ENCODE measurements at regions not wholly inside any gene's neighbourhood (a gene's known extent, or its start where the extent isn't known, plus 50 kb on each side); places are given as distances from the start of the nearest gene placed in this dataset.

DNA sequence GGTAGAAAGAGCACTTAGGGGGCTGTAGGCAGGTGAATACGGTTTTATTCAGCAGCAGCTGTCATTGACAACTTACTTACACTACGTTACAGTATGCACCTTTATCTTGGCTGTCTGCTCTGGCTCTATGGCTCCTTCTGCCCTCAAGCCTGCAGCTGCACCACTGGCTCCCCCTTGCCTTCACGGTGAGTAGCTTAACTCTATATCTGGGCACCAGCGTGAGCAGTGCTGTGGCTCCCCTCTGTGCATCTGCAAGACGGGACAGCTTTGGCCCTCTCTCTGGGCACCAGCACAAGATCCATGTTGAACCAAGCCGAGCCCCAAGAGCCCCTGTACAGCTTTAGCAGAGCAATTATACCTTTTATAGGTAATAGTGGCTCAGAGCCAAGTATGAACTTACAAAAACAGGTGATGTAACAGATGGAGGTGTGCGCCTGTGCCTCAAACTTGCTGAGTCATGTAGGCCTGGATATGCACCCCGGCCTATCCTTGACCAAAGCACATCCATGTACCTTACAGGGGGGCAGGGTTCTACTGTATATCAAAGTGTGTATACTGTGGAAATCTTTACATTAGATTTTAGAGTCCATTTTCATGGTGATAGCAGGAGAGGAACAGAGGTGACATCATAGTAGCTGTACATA is 96.9 kb upstream of the CTSC start:
- H3K27ac Mint-ChIP-seq (ENCODE audit: unreplicated experiment), result no peak overlapping the region
- H3K9me3 Mint-ChIP-seq (ENCODE audit: unreplicated experiment), result no peaks in the 10 kb centered on the region

DNA sequence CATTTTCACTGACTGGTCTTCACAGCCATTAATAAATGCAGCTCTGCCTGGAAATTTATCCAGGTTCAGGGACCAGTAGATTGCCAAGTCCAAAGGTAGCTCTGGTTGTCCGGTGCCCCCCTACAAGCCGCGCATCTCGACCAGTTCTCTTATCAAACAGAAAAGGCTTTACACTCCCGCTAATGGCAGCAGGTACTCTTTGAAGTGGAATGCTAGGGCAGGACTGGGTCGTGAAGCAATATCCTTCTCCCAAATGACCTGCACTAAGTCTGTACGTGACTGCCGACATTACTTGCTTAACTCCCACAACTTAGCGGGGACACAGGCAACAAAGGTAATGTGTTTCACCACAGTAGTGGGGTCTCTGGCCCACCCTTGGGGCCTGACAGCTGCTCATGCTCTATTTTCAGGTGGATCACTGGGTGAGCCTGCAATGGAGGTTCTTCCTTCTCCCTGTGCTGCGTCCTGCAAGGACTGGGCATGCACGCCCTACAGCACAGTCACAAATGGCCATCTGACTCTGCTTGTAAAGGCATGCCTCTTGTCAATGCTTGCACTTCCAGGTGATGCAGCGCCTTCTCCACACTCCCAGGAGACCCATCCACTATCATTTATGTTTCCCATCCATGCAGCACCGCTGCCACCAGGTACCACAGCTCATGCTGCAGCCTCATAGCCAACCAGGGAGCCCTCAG is 96.1 kb upstream of the CTSC start:
- Mint-ChIP-seq H3K4me3 (ENCODE audit: unreplicated experiment) (no peak overlapping the region), H3K27ac (ENCODE audit: unreplicated experiment) (no peak overlapping the region), H3K4me1 (ENCODE audit: unreplicated experiment) (peaks cover 1% of the 10 kb centered on the region), H3K36me3 (ENCODE audit: low read depth, unreplicated experiment) (peaks cover 5% of the 10 kb centered on the region), H3K27me3 (ENCODE audit: unreplicated experiment) (no peaks in the 10 kb centered on the region), H3K9me3 (ENCODE audit: unreplicated experiment) (no peaks in the 10 kb centered on the region)
- DNase-seq (ENCODE audit: low spot score), result no peak
- TF ChIP-seq, protein P1, sequence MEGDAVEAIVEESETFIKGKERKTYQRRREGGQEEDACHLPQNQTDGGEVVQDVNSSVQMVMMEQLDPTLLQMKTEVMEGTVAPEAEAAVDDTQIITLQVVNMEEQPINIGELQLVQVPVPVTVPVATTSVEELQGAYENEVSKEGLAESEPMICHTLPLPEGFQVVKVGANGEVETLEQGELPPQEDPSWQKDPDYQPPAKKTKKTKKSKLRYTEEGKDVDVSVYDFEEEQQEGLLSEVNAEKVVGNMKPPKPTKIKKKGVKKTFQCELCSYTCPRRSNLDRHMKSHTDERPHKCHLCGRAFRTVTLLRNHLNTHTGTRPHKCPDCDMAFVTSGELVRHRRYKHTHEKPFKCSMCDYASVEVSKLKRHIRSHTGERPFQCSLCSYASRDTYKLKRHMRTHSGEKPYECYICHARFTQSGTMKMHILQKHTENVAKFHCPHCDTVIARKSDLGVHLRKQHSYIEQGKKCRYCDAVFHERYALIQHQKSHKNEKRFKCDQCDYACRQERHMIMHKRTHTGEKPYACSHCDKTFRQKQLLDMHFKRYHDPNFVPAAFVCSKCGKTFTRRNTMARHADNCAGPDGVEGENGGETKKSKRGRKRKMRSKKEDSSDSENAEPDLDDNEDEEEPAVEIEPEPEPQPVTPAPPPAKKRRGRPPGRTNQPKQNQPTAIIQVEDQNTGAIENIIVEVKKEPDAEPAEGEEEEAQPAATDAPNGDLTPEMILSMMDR (IDR thresholded peaks at IDR 0.05; ENCODE audit: unreplicated experiment), result no peak

More for the DNA sequence above, 96.9 kb upstream of the CTSC start:
- TF ChIP-seq, protein P1 (IDR thresholded peaks at IDR 0.05; ENCODE audit: unreplicated experiment), result no peak
- Mint-ChIP-seq H3K36me3 (ENCODE audit: low read depth, unreplicated experiment) (peaks cover 5% of the 10 kb centered on the region), H3K27me3 (ENCODE audit: unreplicated experiment) (no peaks in the 10 kb centered on the region), H3K4me1 (ENCODE audit: unreplicated experiment) (peaks cover 4% of the 10 kb centered on the region), H3K4me3 (ENCODE audit: unreplicated experiment) (no peak overlapping the region)
- DNase-seq (ENCODE audit: low spot score), result no peak

DNA sequence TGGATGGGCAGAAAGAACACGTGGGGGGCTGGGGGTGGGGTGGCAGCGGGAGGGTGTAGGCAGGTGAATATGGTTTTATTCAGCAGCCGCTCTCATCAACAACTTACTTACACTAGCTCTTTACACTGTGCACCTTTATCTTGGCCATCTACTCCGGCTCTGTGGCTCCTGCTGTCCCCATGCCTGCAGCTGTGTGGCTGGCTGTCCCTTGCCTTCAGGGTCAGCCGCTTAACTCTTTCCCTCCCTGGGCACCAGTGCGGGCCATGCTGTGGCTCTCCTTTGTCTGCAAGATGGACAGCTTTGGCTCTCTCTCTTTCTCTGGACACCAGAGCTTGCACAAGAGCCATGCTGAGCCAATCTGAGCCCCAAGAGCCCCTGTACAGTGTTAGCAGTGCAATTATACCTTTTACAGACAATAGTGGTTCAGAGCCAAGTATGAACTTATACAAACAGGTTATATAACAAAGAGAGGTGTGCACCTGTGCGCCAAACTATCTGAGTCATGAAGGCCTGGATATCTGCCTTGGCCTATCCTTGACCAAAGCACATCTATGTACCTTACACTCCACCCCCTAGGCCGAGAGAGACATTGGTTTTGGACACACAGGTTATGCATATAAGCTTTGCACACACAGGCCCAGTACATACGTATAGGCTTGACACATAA is 94.3 kb upstream of the CTSC start:
- Mint-ChIP-seq H3K4me1 (ENCODE audit: unreplicated experiment) (no peaks in the 10 kb centered on the region), H3K9me3 (ENCODE audit: unreplicated experiment) (no peaks in the 10 kb centered on the region), H3K4me3 (ENCODE audit: unreplicated experiment) (no peak overlapping the region), H3K27ac (ENCODE audit: unreplicated experiment) (no peak overlapping the region), H3K36me3 (ENCODE audit: low read depth, unreplicated experiment) (peaks cover 2% of the 10 kb centered on the region), H3K27me3 (ENCODE audit: unreplicated experiment) (no peaks in the 10 kb centered on the region)
- TF ChIP-seq, protein P1 (IDR thresholded peaks at IDR 0.05; ENCODE audit: unreplicated experiment), result no peak
- no peak for DNase-seq (ENCODE audit: low spot score)

DNA sequence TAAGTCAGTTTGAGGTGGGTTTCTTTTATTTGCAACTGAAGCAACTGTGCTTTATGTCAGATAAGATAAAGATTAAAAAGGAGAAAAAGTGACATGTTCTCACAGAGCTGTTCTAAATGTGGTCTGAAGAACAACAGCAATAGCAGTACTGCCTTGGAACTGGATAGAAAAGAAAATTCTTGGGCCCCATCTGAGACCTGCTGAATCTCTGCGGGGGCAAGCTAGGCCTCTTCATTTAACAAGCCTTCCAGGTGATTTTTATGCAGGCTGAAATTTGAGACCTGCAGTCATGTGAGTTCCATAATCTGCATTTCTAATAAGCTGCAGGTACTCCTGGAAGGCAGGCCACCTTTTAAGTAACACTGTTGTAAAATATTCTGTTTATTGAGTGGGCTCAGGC is 91.4 kb upstream of the CTSC start:
- H3K27me3 Mint-ChIP-seq (ENCODE audit: unreplicated experiment), result no peaks in the 10 kb centered on the region
- no peaks in the 10 kb centered on the region for H3K9me3 Mint-ChIP-seq (ENCODE audit: unreplicated experiment)
- H3K36me3 Mint-ChIP-seq (ENCODE audit: low read depth, unreplicated experiment), result no peaks in the 10 kb centered on the region
- H3K4me3 Mint-ChIP-seq (ENCODE audit: unreplicated experiment), result no peak overlapping the region
- TF ChIP-seq, protein P1 (IDR thresholded peaks at IDR 0.05; ENCODE audit: unreplicated experiment), result no peak
- DNase-seq (ENCODE audit: low spot score), result no peak
- peaks cover 5% of the 10 kb centered on the region for H3K4me1 Mint-ChIP-seq (ENCODE audit: unreplicated experiment)
- H3K27ac Mint-ChIP-seq (ENCODE audit: unreplicated experiment), result no peak overlapping the region

DNA sequence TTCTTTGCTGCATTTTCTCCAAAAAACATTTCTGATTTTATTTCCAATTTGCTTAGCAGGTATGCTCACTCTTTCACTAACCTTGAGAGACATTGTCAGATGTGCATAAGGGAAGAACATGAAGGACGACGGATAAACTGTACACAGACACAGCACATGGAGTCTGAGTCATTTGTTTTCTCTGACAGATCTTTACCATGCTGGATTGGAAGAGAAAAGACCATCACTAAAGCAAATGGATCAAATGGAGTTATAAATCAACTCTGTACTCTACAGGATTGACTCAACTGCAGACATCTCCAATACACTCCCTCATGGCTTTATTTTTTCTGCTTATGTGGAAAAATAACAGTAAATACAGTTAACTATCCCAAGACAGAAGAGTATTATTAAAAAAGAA is 90.2 kb upstream of the CTSC start:
- no peak for DNase-seq (ENCODE audit: low spot score)
- Mint-ChIP-seq H3K9me3 (ENCODE audit: unreplicated experiment) (no peaks in the 10 kb centered on the region), H3K4me1 (ENCODE audit: unreplicated experiment) (peaks cover 5% of the 10 kb centered on the region), H3K27ac (ENCODE audit: unreplicated experiment) (no peak overlapping the region), H3K4me3 (ENCODE audit: unreplicated experiment) (no peak overlapping the region), H3K27me3 (ENCODE audit: unreplicated experiment) (no peaks in the 10 kb centered on the region), H3K36me3 (ENCODE audit: low read depth, unreplicated experiment) (no peaks in the 10 kb centered on the region)
- TF ChIP-seq, protein P1 (IDR thresholded peaks at IDR 0.05; ENCODE audit: unreplicated experiment), result no peak
